H9 (cell line): ENCODE measurements at regions not wholly inside any gene's neighbourhood (a gene's known extent, or its start where the extent isn't known, plus 50 kb on each side); places are given as distances from the start of the nearest gene placed in this dataset.

Source experiments
- DNase-seq: peaks from one replicate; pipeline ENCODE4 v3.0.0-alpha.2; 2017
- H2AFZ ChIP-seq: one replicate; pipeline ENCODE4 v1.6.1; 2013; ENCODE audit warnings: mild to moderate bottlenecking, low read length, control low read depth, moderate library complexity
- H2AK5ac ChIP-seq: 2 replicates; pipeline ENCODE4 v1.6.1; 2013; ENCODE audit warnings: low read length, control low read depth, mixed read lengths; ENCODE audit not compliant: insufficient read length
- H2BK120ac ChIP-seq: one replicate; pipeline ENCODE4 v1.6.1; 2013; ENCODE audit warnings: low read depth, mild to moderate bottlenecking, low read length, control low read depth, inconsistent platforms; ENCODE audit not compliant: poor library complexity, severe bottlenecking
- H2BK12ac ChIP-seq: 2 replicates; pipeline ENCODE4 v1.6.1; 2013; ENCODE audit warnings: low read length, control low read depth, mixed read lengths, low read depth; ENCODE audit not compliant: insufficient read length
- H2BK15ac ChIP-seq: 2 replicates; pipeline ENCODE4 v1.6.1; 2013; ENCODE audit warnings: low read depth, low read length, control low read depth
- H2BK20ac ChIP-seq: one replicate; pipeline ENCODE4 v1.6.1; 2013; ENCODE audit warnings: low read depth, mild to moderate bottlenecking, low read length, control low read depth, inconsistent platforms; ENCODE audit not compliant: poor library complexity, severe bottlenecking
- H2BK5ac ChIP-seq: 2 replicates; pipeline ENCODE4 v1.6.1; 2013; ENCODE audit warnings: low read length, control low read depth, mixed read lengths; ENCODE audit not compliant: insufficient read length
- H3K14ac ChIP-seq: 2 replicates; pipeline ENCODE4 v1.6.1; 2013; ENCODE audit warnings: low read length, control low read depth; ENCODE audit not compliant: insufficient read depth
- H3K18ac ChIP-seq: 2 replicates; pipeline ENCODE4 v1.6.1; 2013; ENCODE audit warnings: low read depth, mild to moderate bottlenecking, mixed read lengths, low read length, control low read depth; ENCODE audit not compliant: insufficient read length
- H3K23ac ChIP-seq: 2 replicates; pipeline ENCODE4 v1.6.1; 2013; ENCODE audit warnings: low read length, control low read depth, mixed read lengths, low read depth; ENCODE audit not compliant: insufficient read length
- H3K23me2 ChIP-seq: 2 replicates; pipeline ENCODE4 v1.6.1; 2013; ENCODE audit warnings: low read depth, mild to moderate bottlenecking, mixed read lengths, low read length, control low read depth; ENCODE audit not compliant: insufficient read length, poor library complexity, severe bottlenecking
- H3K27ac ChIP-seq: 2 replicates; pipeline ENCODE4 v1.5.1; 2013; ENCODE audit warnings: low read length, control low read depth, mixed read lengths, low read depth; ENCODE audit not compliant: insufficient read length
- H3K27me3 ChIP-seq: 2 replicates; pipeline ENCODE4 v1.6.1; 2013; ENCODE audit warnings: low read length, control low read depth, inconsistent platforms; ENCODE audit not compliant: insufficient read depth
- H3K4ac ChIP-seq: 2 replicates; pipeline ENCODE4 v1.6.1; 2013; ENCODE audit warnings: low read depth, mild to moderate bottlenecking, control low read depth, inconsistent platforms, low read length, moderate library complexity
- H3K4me1 ChIP-seq: 2 replicates; pipeline ENCODE4 v1.6.1; 2013; ENCODE audit warnings: low read length, control low read depth, inconsistent platforms; ENCODE audit not compliant: insufficient read depth
- H3K4me2 ChIP-seq: 2 replicates; pipeline ENCODE4 v1.6.1; 2013; ENCODE audit warnings: low read length, control low read depth, mixed read lengths; ENCODE audit not compliant: insufficient read length, insufficient read depth
- H3K56ac ChIP-seq: 2 replicates; pipeline ENCODE4 v1.6.1; 2013; ENCODE audit warnings: low read depth, mild to moderate bottlenecking, mixed read lengths, low read length, control low read depth; ENCODE audit not compliant: insufficient read length
- H3K79me1 ChIP-seq: 2 replicates; pipeline ENCODE4 v1.6.1; 2013; ENCODE audit warnings: low read depth, mild to moderate bottlenecking, moderate library complexity, low read length, control low read depth, inconsistent platforms; ENCODE audit not compliant: insufficient read depth, poor library complexity, severe bottlenecking
- H3K79me2 ChIP-seq: 2 replicates; pipeline ENCODE4 v1.6.1; 2013; ENCODE audit warnings: low read length, control low read depth, inconsistent platforms; ENCODE audit not compliant: insufficient read depth
- H3K9ac ChIP-seq: 2 replicates; pipeline ENCODE4 v1.6.1; 2013; ENCODE audit warnings: low read length, control low read depth, mixed read lengths; ENCODE audit not compliant: insufficient read length; ENCODE audit errors: extremely low read depth
- H3K9me3 ChIP-seq: one replicate; pipeline ENCODE4 v1.6.1; 2013; ENCODE audit warnings: low read depth, low read length, inconsistent platforms; ENCODE audit not compliant: control insufficient read depth
- H3T11ph ChIP-seq: one replicate; pipeline ENCODE4 v1.6.1; 2013; ENCODE audit warnings: mild to moderate bottlenecking, low read length, control low read depth, inconsistent platforms
- H4K20me1 ChIP-seq: one replicate; pipeline ENCODE4 v1.6.1; 2013; ENCODE audit not compliant: control insufficient read depth, insufficient read length, insufficient read depth
- H4K5ac ChIP-seq: 2 replicates; pipeline ENCODE4 v1.6.1; 2013; ENCODE audit warnings: low read depth, mild to moderate bottlenecking, mixed read lengths, low read length, control low read depth; ENCODE audit not compliant: insufficient read length
- H4K8ac ChIP-seq: replicated peaks from 2 replicates; pipeline ENCODE4 v1.6.1; 2013; ENCODE audit warnings: low read length, control low read depth, mixed read lengths, low read depth; ENCODE audit not compliant: insufficient read length
- H4K91ac ChIP-seq: 2 replicates; pipeline ENCODE4 v1.6.1; 2013; ENCODE audit warnings: low read depth, mild to moderate bottlenecking, moderate library complexity, mixed read lengths, low read length, control low read depth; ENCODE audit not compliant: insufficient read length
- H3K27ac Mint-ChIP-seq, 3 experiments: 2 replicates in 2 of 3; 3 replicates in 1 of 3; pipeline ENCODE4 v1.8.0; 2020 to 2021; ENCODE audit warnings: mixed read lengths in 3 of 3, mild to moderate bottlenecking in 1 of 3, moderate library complexity in 1 of 3
- H3K27me3 Mint-ChIP-seq: 2 replicates; pipeline ENCODE4 v1.8.0; 2021; ENCODE audit warnings: low read depth, mild to moderate bottlenecking, moderate library complexity, mixed read lengths
- H3K36me3 Mint-ChIP-seq, 3 experiments: 2 replicates in 2 of 3; 3 replicates in 1 of 3; pipeline ENCODE4 v1.8.0; 2020 to 2021; ENCODE audit warnings: low read depth in 3 of 3, mixed read lengths in 3 of 3; ENCODE audit not compliant: insufficient read depth in 1 of 3
- H3K4me1 Mint-ChIP-seq, 2 experiments: 2 replicates each; pipeline ENCODE4 v1.8.0; 2020; ENCODE audit warnings: mixed read lengths in 2 of 2
- H3K4me3 Mint-ChIP-seq, 2 experiments: 2 replicates in 1 of 2; 3 replicates in 1 of 2; pipeline ENCODE4 v1.8.0; 2020 to 2021; ENCODE audit warnings: mild to moderate bottlenecking in 2 of 2, mixed read lengths in 2 of 2, moderate library complexity in 1 of 2
- H3K9me3 Mint-ChIP-seq, 2 experiments: 2 replicates in 1 of 2; 3 replicates in 1 of 2; pipeline ENCODE4 v1.8.0; 2020; ENCODE audit warnings: mild to moderate bottlenecking in 2 of 2, mixed read lengths in 2 of 2, moderate library complexity in 1 of 2
- CTCF ChIP-seq: fragments of 200-600 bp; sonication (generic); conservative IDR thresholded peaks from 3 replicates; pipeline ENCODE4 v1.8.0; 2021; ENCODE audit warnings: antibody characterized with exemption, mild to moderate bottlenecking
- WGBS: extraction: QIAGEN DNeasy Blood & Tissue Kit; methylation state at CpG from one replicate; pipeline ENCODE4 v1.1.7; 2013; ENCODE audit warnings: missing lambda C conversion rate, low lambda C conversion rate, mixed read lengths; ENCODE audit not compliant: insufficient read length; ENCODE audit errors: extremely low coverage; 5-methylcytosine and 5-hydroxymethylcytosine counted together

DNA sequence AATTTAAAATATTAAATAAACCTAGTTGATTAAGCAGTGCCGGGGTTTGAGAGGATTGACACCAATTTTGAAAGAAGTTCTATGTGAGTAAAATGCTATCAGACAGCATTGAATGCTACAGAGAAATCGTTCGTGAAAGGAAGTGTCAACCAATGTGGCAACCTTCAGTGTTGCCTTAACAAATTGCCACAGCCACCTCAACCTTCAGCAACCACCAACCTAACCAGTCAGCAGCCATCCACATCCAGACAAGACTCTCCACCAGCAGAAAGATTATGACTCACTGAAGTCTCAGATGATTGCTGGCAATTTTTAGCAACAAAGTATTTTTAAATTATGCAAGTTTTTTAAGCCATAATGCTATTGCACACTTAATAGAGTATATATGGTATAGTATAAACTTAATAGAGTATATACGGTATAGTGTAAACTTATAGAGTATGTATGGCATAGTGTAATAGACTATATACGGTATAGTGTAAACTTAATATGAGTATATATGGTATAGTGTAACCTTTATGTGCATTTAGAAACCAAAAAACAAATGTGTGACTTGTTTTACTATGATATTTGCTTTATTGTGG, 65.3 kb upstream of the ID4 start:
- Histone ChIP-seq H3K56ac (no peak overlapping the region), H4K5ac (no peak overlapping the region), H3T11ph (no peak overlapping the region), H3K18ac (no peak overlapping the region), H3K4me1 (no peaks in the 10 kb centered on the region), H4K20me1 (no peaks in the 10 kb centered on the region), H3K27me3 (no peaks in the 10 kb centered on the region), H3K27ac (no peak overlapping the region), H3K4me2 (no peak overlapping the region), H3K23ac (no peak overlapping the region), H3K79me2 (no peaks in the 10 kb centered on the region), H3K4ac (no peak overlapping the region), H2AFZ (no peak overlapping the region), H2BK20ac (no peak overlapping the region), H3K23me2 (no peaks in the 10 kb centered on the region), H2BK15ac (no peak overlapping the region), H2BK120ac (no peak overlapping the region), H3K9me3 (no peaks in the 10 kb centered on the region), H3K9ac (no peak overlapping the region), H2BK5ac (no peak overlapping the region), H3K14ac (no peak overlapping the region), H2BK12ac (no peak overlapping the region), H2AK5ac (no peak overlapping the region), H4K8ac (no peak overlapping the region), H4K91ac (no peak overlapping the region), H3K79me1 (no peaks in the 10 kb centered on the region)
- Mint-ChIP-seq H3K4me3 (no peak overlapping the region), H3K9me3 (no peaks in the 10 kb centered on the region), H3K27ac (no peak overlapping the region), H3K36me3 (no peaks in the 10 kb centered on the region), H3K27me3 (no peaks in the 10 kb centered on the region), H3K4me1 (peaks cover 5 to 6% of the 10 kb centered on the region in 2 experiments)
- WGBS: 100% methylated on average over 2 of the region's 5 CpGs
- DNase-seq: no peak
- TF ChIP-seq CTCF: no peak
